GM12878 (cell line): ENCODE measurements at regions not wholly inside any gene's neighbourhood (a gene's known extent, or its start where the extent isn't known, plus 50 kb on each side); places are given as distances from the start of the nearest gene placed in this dataset.

ENCODE experiments used
- CBX5 ChIP-seq: sonication (generic); IDR thresholded peaks from 2 replicates; pipeline ENCODE4 v1.6.1; 2016; ENCODE audit warnings: low read depth, moderate library complexity, mild to moderate bottlenecking, inconsistent platforms
- CEBPB ChIP-seq, 2 experiments: fragments of 150-350 bp in 1 of 2; IDR thresholded peaks; 2 replicates each; pipeline ENCODE4 v1.6.1; 2012 to 2014; ENCODE audit warnings: low read depth in 2 of 2, low read length in 2 of 2, borderline replicate concordance in 1 of 2, inconsistent platforms in 1 of 2
- HCFC1 ChIP-seq: fragments of 150-350 bp; IDR thresholded peaks from 2 replicates; pipeline ENCODE4 v1.6.1; 2014; ENCODE audit warnings: low read length
- LARP7 ChIP-seq: fragments of 450-650 bp; IDR thresholded peaks from 2 replicates; pipeline ENCODE4 v1.6.1; 2017; ENCODE audit warnings: mild to moderate bottlenecking
- POLR2A ChIP-seq: IDR thresholded peaks from 2 replicates; pipeline ENCODE4 v1.6.1; 2011; ENCODE audit warnings: low read depth, mild to moderate bottlenecking, low read length
- POLR2AphosphoS5 ChIP-seq: IDR thresholded peaks from 2 replicates; pipeline ENCODE4 v1.6.1; 2011; ENCODE audit warnings: mild to moderate bottlenecking, low read length, inconsistent platforms
- SIN3A ChIP-seq: IDR thresholded peaks from 2 replicates; pipeline ENCODE4 v1.6.1; 2012; ENCODE audit warnings: low read depth, low read length, improper control_type of control experiment
- SRF ChIP-seq, 2 experiments: IDR thresholded peaks; 2 replicates each; pipeline ENCODE4 v1.6.1; 2011; ENCODE audit warnings: low read depth in 2 of 2, low read length in 2 of 2, mild to moderate bottlenecking in 1 of 2, moderate library complexity in 1 of 2
- TBL1XR1 ChIP-seq: IDR thresholded peaks from 2 replicates; pipeline ENCODE4 v1.6.1; 2012; ENCODE audit warnings: low read depth, low read length, improper control_type of control experiment
- TF ChIP-seq, protein P1 (sequence below), 3 experiments: IDR thresholded peaks in 2 of 3; conservative IDR thresholded peaks in 1 of 3; 2 replicates each; pipeline ENCODE4 v1.5.1; 2011; ENCODE audit warnings: low read depth in 3 of 3, low read length in 3 of 3, mild to moderate bottlenecking in 3 of 3, control low read depth in 2 of 3, moderate library complexity in 2 of 3, inconsistent platforms in 1 of 3, mixed read lengths in 1 of 3; ENCODE audit not compliant: control insufficient read depth in 2 of 3, insufficient read depth in 1 of 3; ENCODE audit errors: extremely low read depth in 1 of 3
- TF ChIP-seq, protein P2 (sequence below): fragments of 150-350 bp; IDR thresholded peaks from 2 replicates; pipeline ENCODE4 v1.6.1; 2016; ENCODE audit warnings: low read depth, low read length

DNA sequence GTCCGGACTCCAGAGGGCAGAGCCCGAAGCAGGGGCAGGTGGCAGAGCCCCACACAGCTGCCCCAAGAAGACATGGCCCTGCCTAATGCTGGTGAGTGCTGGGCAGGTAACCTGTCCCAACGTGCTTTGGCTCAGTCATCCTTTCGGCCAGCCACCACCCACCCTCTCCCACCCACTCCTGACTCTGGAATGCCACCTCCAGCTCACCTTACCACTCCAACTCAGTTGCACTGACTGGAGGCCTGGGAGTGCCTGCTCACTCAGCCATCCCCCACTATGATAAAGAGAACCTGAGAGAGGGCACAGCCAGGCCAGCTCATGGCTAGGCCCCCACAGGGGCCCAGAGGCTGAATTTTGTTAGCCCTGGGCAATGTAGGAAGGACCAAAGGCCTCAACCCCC lies 53.8 kb upstream of the MPEG1 start:
- TF ChIP-seq, protein P1, sequence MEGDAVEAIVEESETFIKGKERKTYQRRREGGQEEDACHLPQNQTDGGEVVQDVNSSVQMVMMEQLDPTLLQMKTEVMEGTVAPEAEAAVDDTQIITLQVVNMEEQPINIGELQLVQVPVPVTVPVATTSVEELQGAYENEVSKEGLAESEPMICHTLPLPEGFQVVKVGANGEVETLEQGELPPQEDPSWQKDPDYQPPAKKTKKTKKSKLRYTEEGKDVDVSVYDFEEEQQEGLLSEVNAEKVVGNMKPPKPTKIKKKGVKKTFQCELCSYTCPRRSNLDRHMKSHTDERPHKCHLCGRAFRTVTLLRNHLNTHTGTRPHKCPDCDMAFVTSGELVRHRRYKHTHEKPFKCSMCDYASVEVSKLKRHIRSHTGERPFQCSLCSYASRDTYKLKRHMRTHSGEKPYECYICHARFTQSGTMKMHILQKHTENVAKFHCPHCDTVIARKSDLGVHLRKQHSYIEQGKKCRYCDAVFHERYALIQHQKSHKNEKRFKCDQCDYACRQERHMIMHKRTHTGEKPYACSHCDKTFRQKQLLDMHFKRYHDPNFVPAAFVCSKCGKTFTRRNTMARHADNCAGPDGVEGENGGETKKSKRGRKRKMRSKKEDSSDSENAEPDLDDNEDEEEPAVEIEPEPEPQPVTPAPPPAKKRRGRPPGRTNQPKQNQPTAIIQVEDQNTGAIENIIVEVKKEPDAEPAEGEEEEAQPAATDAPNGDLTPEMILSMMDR (IDR thresholded peaks at IDR 0.05 in 2 of 3, conservative IDR thresholded peaks at IDR 0.05 in 1 of 3; ENCODE audit: control insufficient read depth in 2 of 3, extremely low read depth in 1 of 3, insufficient read depth in 1 of 3, low read depth in 3 of 3, low read length in 3 of 3), result no peak
- TF ChIP-seq SRF (IDR thresholded peaks at IDR 0.05; ENCODE audit: low read depth in 2 of 2, low read length in 2 of 2), result no peak
- no peak for TF ChIP-seq LARP7
- no peak for TF ChIP-seq CEBPB (IDR thresholded peaks at IDR 0.05; ENCODE audit: borderline replicate concordance in 1 of 2, low read depth in 2 of 2, low read length in 2 of 2)
- TF ChIP-seq POLR2A, result no peak
- no peak for TF ChIP-seq POLR2AphosphoS5
- no peak for TF ChIP-seq SIN3A
- TF ChIP-seq, protein P2, sequence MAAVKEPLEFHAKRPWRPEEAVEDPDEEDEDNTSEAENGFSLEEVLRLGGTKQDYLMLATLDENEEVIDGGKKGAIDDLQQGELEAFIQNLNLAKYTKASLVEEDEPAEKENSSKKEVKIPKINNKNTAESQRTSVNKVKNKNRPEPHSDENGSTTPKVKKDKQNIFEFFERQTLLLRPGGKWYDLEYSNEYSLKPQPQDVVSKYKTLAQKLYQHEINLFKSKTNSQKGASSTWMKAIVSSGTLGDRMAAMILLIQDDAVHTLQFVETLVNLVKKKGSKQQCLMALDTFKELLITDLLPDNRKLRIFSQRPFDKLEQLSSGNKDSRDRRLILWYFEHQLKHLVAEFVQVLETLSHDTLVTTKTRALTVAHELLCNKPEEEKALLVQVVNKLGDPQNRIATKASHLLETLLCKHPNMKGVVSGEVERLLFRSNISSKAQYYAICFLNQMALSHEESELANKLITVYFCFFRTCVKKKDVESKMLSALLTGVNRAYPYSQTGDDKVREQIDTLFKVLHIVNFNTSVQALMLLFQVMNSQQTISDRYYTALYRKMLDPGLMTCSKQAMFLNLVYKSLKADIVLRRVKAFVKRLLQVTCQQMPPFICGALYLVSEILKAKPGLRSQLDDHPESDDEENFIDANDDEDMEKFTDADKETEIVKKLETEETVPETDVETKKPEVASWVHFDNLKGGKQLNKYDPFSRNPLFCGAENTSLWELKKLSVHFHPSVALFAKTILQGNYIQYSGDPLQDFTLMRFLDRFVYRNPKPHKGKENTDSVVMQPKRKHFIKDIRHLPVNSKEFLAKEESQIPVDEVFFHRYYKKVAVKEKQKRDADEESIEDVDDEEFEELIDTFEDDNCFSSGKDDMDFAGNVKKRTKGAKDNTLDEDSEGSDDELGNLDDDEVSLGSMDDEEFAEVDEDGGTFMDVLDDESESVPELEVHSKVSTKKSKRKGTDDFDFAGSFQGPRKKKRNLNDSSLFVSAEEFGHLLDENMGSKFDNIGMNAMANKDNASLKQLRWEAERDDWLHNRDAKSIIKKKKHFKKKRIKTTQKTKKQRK, result no peak
- TF ChIP-seq TBL1XR1, result no peak
- TF ChIP-seq CBX5, result no peak
- TF ChIP-seq HCFC1, result no peak
